Amniotic stem cell (primary cell): ENCODE measurements at regions not wholly inside any gene's neighbourhood (a gene's known extent, or its start where the extent isn't known, plus 50 kb on each side); places are given as distances from the start of the nearest gene placed in this dataset.

Source experiments
- DNase-seq: peaks from one replicate; lab custom pipeline; 2025; lab: John Stamatoyannopoulos, UW

DNA sequence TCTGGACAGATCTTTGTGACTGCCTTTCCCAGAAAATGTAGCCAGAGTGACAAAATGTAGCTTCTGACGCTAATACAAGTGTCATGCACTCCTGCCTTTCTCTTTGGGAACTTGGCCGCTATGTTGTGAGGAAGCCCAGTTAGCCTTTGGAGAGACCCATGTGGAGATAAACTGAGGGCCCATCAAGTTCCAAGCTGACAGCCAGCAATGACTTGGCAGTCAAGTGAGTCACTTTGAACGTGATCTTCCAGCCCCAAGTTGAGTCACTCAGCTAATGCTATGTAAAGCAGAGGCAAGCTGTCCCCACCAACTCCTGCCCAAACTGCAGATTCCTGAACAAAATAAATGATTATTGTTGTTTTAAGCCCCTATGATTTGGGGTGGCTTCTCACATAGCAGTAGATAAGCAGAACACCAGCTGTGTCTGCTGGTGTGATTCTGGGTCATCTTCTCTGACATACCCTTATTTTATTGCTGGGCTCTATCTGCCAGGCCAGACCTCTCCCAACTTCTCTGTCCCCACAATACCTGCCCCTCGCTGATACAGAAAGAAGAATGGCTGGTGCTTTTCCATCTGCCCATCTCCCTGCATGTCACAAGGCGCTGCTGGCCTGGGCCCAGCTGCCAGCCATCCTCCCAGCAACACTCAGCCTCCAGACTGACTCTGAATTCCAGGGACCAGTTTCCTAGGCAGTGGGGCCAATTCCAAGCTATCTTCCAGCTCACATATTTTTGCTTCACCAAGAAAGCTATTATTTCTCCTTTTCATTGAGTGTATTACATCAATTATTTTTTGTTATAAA, 274.8 kb downstream of the LRFN2 start:
- no peak for DNase-seq

DNA sequence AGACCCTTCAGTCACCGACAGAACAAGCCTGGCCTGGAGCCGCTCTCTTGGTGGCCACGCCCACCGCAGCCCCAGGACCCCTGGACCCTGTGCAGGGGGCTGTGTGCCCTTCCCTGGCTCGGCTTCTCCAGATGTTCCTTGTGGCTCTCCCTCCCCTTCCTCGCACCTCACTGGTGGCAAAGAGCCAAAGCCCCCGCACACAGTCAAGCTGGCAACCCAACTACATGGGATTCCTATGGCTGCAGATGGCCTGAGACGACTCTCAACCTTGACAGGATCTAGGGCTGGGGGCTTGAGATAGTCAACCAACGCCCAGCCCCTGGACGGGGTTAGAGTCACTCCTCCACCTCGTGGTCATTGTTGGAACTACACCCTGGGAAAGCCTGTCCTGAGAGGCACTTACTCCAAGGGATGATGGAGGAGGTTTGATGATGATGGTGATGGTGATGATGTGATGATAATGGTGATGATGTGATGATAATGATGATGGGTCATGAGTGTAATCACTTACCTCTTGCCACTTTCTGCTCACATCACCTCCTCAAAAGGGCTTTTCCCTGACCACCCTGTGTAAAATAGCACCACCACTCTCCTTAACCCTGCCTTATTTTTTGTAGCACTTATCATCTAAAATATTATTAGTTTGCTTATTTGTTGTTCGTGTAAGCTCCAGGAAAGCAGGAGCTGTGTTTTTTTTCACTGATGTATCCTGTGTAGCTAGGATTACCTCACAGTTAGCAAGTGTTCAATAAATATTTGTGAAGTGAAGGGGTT, 278.4 kb downstream of the LRFN2 start:
- DNase-seq: peak; percentile 15

DNA sequence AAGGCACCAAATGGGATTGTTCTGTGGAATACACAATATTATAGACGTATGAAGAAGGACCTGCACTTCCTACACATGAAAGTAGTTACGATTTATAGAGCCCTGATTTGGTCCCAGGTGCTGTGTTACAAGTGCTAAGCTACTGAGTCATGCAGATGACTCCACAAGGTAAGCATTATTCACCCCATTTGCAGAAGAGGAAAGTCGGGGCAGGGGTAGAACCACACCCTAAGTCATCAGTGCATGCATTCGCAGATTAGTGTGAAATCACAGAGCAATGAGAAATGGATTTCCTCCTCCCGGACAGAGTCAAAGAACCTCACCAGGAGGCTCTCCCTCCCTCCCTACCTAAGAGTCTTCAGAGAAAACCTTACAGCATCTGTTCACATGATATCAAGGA, 279.5 kb downstream of the LRFN2 start:
- DNase-seq: no peak

DNA sequence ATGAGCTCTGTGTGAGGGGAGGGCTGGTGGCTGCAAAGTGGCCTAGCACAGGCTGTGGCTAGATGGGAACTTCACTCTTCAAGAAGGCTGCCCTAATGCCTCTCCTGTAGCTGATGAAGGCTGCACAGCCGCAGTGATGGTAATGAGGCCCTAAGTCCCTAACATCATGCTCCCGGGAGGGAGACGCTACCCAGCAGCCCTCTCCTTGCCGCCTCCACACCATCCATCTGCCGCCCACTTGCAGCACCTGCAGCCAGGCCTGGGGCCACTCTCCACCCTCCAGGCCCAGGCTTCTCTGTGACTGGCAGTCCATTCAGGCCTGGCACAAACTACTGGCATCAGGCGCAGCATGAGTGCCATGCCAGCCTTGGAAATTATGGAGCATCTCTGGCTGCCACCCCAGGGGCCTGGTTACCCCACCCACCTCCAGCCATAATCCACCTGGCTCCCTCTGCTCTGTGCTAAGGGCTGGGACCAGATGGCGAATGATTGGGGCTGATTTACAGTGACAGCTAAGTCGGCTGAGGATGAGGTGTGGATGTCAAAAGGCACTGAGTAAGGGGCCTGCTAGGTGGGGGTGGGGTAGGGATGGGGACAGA, 284.2 kb downstream of the LRFN2 start:
- no peak for DNase-seq

DNA sequence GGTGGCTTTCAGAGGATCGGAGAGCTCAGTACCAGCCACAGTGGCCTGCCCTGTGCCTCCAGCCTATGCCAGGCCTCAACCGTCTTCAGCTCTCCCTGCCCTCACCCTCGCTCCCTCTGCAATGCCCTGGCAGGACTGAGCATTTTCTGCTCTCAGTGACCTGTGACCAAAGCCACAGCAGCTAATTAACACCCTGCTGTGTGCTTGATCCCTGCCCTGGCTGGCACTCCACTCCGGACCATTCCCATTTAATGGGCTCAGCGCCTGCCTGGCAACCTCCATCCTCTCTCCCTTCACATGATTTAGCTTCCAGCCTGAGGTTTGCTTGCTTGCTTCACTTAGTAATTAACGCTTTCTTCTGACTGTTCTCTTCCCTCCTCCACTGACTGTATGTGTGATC, 287.5 kb downstream of the LRFN2 start:
- no peak for DNase-seq

DNA sequence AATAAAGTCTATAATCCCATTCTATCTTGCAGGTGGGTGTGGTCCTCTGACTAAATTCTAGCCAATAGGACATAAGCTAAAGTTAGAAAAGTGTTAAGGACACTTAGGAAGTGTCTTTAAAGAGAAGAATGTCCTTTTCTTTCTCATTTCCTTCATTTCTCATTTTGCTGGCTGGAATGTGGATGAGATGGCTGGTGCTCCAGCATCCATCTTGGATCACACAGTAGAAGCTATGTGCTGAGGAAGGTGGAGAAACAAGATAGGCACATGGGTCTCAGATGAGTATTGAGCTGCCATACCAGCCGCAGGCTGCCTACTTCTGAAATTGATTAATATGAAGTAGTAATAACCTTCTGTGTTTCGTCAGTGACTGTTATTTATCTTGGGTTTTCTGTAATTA, 289.0 kb downstream of the LRFN2 start:
- no peak for DNase-seq

DNA sequence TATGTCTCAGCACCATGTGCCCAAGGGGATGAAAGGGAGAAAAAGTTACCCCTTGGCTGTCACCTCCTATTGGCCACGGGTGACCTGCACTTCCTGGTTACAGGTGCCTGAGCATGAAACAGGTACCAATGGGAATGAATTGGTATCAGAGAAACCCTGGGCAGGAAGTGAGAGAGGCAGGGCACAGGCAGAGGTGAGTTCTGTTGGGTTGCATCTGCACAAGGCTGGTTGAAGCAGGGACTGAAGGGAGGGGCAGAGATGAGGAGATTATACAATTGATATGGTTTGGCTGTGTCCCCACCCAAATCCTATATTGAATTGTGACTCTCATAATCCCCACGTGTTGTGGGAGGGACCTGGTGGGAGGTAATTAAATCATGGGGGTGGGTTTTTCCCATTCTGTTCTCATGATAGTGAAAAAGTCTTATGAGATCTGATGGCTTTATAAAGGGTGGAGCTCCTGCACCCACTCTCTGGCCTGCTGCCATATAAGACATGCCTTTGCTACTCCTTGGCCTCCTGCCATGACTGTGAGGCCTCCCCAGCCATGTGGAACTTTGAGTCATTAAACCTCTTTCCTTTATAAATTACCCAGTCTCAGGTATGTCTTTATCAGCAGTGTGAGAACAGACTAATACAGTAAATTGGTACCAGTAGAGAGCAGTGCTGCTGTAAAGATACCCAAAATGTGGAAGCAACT, 291.8 kb downstream of the LRFN2 start:
- DNase-seq: no peak

DNA sequence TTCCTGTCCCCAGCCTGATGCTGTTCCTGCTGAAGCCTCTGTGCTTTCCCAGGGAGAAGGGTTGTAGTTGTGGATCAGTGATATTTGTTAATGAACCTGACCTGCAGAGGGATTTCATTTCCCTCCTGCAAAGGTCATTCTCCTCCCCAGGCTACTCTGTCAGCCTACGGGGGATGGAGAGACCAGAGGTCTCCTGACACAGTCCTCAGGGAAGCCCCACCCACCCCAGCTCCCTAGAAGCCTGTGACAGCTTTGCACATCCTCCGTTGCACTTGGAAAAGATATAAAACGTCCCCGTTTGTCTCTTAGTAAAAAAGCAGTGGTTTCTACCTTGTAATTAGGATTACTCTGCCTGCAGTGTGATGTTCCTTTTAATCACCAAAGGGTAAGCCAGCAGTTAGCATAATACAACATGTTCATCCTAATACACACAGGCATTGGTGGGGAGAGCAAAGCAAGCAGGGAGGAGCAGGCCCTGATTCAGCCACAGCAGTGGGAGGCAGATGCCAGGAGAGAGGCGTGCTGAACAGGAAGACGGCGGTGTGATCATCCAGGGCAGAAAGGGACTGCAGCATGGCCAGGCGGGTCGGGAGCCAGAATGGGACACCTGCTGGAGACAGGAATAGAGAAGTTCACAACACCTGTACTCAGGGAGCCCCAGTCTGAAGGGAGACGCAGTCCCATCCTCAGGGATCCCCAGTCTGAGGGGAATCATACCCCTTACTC, 293.5 kb downstream of the LRFN2 start:
- no peak for DNase-seq

DNA sequence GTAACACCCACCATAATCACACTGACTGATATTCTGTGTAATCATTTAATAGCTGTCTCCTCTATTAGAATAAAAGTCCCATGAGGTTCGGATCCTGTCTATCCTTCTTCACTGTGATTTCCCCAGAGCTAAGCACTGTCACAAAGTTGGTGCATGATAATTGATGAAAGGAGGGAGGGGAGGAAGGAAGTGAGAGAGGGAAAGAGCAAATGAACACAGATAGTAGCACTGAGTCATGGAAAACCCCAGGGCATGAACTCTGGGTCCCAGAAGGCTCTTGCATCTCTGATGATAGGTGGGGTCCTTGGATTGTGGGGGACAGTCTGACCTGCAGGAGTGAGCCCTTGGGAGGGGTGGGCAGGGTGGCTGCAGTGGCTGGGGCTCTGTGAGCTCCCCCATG, 294.1 kb downstream of the LRFN2 start:
- DNase-seq: no peak

DNA sequence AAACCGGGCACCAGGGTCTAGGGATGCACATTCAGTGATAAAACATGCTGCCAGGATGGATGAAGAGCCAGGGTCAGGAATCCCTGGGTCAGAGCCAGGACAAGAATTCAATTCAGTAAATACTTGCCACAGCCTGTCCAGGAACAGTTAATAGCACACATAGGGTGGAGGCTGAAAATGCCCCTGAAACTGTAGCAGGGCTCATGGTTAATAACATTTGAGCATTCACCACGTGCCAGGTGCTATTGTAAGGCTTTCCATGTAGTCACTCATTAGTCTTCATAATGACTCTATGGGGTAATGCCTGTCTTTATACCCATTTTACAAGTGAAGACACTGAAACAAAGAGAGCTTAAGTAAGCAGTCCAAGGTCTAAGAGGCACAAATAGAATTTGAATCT, 296.3 kb downstream of the LRFN2 start:
- DNase-seq: no peak

DNA sequence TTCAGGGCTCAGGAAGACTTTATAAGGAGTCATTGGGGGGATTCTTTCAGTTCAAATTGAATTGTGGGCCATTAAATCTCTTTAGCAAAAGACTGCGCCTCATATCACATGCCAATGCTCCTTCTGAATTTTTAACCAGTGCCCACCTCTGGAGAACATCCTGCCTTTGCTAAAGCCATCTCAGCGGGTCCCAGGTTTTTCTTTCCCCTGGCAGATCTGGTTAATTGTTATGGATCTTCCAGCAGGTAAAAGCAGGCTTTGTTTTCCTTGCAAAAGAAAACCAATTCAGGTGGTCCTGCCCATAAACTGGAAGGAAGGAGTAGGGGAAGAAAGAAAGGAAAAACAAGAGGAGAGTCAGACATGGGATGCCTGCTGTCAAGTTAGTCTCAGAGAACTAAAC, 298.2 kb downstream of the LRFN2 start:
- DNase-seq: no peak

DNA sequence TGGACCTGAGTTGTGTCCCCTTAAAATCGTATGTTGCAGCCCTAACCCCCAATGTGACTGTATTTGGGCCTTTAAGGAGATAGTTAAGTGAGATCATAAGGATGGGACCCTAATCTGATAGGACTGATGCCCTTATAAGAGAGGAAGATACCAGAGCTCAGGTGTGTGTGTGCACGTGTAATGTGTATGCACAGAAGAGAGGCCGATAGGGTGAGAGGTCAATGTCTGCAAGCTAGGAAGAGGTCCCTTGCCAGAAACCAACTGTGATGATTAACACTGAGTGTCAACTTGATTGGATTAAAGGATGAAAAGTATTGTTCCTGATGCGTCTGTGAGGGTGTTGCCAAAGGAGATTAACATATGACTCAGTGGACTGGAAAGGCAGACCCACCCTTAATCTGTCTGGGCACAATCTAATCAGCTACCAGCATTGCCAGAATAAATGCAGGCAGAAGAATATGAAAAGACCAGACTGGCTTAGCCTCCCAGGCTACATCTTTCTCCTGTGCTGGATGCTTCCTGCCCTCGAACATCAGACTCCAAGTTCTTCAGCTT, 299.8 kb downstream of the LRFN2 start:
- no peak for DNase-seq

DNA sequence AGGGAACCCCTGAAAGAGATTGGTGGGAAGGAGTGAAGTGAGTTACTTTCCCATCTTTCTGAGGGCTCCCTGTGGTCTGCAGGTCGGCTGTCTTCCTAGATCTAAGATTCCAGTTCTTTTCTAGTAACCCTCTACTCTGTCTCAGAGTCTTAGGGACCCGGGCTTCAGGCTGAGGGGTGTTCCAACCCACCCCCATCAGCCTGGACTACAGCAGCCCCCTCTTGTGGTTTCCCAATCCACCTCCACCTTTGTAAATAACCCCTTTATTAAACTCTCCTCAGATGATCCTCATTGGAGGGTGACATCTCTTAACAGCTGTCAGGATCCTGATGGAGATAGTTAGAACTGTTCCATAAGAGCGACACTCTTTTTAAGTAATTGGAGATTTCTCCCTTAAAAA, 300.4 kb downstream of the LRFN2 start:
- no peak for DNase-seq

DNA sequence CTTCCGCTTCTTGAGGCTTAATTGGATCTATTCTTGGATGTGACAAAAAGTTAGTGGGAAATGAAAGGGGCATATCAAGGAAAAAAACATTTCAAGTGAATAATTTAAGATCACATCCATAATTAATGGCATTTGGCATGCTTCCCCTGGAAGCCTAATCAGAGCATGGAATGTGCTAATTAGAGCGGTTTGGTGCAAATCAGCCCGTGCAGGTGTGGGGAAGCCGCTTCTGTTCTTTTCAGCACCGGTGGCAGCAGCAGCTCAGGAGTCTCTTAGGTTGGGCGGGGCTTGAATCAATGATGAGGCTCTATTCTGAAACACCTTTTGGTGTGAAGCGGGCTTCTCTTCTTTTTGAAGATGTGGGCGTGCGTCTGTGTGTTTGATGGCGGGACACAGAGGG, 301.2 kb downstream of the LRFN2 start:
- no peak for DNase-seq

DNA sequence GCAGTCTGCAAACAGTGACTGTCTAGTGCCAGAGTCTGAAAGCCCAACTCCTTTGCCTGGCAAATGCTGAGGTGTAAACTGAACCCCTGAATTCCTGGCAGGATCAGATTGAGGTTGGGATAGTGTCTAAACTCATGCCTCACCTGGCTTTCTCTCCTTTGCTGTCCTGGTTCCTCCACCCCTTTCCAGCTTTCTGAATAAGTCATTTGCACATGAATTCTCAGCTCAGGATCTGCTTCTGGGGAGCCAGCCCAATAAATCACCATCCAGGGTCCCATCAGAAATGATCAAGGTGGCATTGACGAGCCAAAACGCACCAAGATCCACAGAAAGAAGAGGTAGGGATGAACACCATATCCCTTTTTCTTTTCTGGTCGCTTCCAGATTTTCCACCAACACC, 301.6 kb downstream of the LRFN2 start:
- DNase-seq: no peak

DNA sequence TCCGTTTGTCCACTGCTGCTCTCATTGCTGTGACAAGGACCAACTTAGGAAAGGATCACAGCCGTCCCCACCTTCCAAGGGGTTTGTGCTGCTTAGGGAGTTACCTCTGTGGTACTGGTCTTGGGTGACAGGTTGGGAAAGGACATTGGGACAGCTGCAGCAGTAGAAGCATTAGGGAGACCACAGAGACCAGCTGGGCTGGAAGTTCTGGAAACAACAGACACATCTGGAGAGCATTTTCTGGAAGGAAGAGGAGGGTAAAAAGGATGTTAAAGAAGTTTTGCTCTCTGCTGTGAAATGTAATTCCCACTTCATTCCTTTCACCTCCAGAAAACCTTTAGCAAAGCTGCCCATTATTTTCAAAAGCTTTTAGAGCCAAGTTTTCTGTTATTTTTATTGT, 304.2 kb downstream of the LRFN2 start:
- no peak for DNase-seq

DNA sequence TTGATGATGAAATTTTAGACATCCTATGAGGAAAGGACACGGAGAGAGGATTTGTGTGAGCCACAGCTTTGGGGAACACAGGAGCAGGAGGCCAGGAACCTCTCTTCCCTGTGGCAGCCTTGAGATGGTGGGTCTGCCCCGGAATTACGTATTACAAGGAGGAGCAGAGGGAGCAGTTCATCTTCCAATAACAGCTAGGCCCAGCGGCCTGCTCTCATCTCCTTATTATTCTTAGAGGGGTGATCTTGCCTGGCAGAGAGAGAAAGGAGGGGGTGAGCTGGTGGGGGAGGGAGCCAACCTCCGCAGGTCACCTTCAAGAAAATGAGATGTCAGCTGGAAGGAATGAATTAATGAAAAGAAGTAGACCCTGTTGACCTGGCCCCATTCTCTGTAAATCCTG, 305.8 kb downstream of the LRFN2 start:
- DNase-seq: no peak

DNA sequence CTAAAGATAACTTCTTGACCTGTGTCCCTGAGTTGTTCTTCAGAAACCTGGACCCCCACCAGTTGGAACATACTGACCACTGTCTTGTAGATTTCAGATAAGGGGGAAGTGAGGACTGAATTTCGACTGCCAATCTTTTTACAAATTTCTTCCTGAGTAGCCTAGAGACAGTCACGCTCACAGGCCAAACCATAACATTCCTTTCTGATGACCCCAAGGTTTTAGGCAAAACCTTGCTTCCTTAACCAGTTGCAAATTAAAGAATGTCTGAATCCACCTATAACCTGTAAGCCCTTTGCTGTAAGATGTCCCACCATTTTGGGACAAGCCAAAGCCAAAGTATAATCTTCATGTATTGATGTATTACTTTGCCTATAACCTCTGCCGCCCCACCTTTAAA, 306.9 kb downstream of the LRFN2 start:
- no peak for DNase-seq

DNA sequence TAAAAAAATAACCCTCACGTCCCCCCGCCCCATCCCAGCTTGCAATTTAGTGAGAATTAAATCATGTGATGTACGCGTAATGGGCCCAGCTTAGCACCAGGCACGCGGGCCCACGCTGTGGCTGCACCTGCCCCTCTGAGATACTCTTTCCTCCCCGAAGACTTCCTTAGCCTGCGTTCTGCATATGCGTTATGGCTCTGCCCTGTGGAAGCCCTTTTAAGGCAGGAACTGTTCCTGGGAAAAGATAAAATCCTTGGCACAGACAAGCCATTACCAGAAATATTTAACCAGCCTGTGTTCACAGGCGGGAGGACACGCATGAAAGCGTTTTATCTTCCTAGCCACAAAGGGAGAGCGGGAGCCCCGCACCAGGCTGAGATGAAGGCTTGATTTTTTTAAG, 311.0 kb downstream of the LRFN2 start:
- DNase-seq: no peak

DNA sequence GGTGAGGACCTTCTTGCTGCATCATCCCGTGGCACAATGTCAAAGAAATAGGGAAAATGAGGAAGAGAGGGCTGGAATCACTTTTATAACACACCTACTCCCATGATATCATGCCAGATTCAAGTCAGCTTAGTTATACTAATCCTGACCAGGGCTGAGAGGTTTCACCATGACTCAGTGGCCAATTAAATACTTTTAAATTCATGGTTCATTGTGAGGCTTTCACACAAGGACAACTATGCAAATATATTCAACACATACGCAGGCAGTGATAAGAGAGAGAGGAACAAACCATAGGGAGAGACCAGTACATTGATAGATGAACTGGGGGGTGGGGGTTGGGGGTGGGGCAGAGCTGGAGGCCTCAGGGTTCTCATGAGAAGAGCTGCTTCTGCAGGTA, 313.1 kb downstream of the LRFN2 start:
- no peak for DNase-seq

DNA sequence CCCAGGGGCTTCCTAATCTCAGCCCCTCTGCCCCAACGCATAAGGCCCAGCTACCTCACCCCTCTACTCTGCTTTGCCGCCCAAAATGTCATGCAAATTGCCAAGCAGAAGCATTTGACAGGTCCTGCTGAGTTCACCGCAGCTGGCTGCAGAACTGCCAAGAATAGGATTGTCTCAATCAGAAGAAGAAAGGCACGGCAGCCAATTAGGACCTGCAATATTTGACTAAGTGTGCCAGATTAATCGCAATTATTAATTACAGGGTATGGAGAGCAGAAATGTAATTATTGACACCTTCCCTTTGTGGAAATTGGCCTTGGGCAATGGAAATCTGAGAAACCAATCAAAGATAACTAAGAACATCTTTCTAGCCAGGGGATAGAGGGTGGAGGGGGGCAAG, 318.6 kb downstream of the LRFN2 start:
- DNase-seq: no peak

DNA sequence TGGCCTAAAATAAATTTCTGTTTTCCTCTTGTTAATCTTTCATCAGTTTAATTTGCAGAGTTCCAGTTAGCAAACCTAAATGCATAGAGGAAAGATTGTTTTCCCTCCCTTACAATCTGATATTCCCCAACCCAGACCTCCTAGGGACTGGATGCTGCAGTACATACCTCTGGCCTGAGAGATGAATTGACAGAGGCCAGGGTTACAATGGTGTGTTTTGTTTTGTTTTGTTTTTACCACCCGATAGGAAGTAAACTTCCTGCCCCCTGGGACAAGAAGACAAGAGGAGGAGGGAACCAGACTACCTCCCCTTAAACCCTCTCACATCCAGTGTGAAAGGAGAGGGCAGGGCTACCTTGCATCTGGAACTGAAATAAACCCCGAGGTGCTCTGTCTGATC, 319.0 kb downstream of the LRFN2 start:
- DNase-seq: no peak
